Fibroblast of skin of left biceps (primary cell): ENCODE measurements at regions not wholly inside any gene's neighbourhood (a gene's known extent, or its start where the extent isn't known, plus 50 kb on each side); places are given as distances from the start of the nearest gene placed in this dataset.
"Not testable (repeated sequence)": the region's sequence is repeated elsewhere in the genome, so short reads cannot be mapped to it uniquely, and the experiment has no call there.

ENCODE experiments used
- DNase-seq, 2 experiments: peaks; one replicate each; pipeline ENCODE4 v3.0.0-alpha.2; 2013; ENCODE audit warnings: low read depth in 2 of 2

DNA sequence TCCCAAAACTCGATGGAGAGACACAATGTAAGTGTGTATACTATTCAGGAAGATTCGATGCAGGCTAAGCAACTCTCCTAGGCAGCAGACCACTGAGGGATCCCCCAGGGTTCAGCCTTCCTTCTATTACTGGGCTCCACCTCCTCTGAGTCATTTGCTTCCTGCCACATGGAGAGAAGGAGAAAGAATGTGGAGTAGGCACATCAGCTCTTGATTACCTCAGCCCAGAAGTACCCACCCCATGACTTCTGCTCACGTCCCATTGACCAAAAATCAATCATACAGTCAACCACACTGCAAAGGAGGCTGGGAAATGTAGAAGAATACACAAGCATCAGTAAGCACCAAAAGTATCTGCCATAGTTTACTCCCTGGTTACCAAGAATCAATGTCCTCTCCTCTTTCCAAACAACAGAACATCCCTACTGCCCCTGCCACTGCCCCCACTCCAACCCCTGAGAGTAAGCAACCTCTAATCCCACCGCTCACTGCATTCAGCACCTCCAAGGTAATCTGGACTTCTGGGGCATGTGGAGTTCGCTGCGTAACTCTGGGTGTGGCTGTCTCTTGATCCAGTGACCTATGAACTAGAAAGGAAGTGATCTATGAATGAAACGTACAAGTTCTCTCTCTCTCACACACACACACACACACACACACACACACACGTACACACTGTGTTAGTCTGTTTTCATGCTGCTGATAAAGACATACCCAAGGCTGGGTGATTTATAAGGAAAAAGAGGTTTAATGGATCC is 91.2 kb upstream of the C1QTNF7 start:
- peak; percentile 76 to 79 for DNase-seq

DNA sequence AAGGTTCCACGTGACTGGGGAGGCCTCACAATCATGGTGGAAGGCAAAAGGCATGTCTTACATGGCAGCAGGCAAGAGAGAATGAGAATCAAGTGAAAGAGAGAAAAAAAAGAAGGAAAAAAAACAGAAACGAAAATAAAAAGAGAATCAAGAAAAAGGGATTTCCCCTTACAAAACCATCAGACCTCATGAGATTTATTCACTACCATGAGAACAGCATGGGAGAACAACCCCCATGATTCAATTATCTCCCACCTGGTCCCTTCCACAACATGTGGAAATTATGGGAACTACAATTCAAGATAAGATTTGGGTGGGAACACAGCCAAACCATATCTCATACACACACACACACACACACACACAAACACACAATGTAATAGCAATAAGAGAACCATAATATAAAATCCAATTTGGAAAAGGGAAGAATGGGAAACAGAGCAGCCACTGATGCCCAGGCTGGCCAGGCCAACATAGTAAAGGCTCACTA is 90.6 kb upstream of the C1QTNF7 start:
- DNase-seq, result not testable (repeated sequence)

- DNase-seq, result no peak
These were observed 88.1 kb upstream of the C1QTNF7 start for GRCh38 chr4:15339737-15340136.

GRCh38 chr4:15340332-15340731 is 87.5 kb upstream of the C1QTNF7 start:
- DNase-seq, result no peak

GRCh38 chr4:15340902-15341732 is 86.7 kb upstream of the C1QTNF7 start:
- no peak for DNase-seq

DNA sequence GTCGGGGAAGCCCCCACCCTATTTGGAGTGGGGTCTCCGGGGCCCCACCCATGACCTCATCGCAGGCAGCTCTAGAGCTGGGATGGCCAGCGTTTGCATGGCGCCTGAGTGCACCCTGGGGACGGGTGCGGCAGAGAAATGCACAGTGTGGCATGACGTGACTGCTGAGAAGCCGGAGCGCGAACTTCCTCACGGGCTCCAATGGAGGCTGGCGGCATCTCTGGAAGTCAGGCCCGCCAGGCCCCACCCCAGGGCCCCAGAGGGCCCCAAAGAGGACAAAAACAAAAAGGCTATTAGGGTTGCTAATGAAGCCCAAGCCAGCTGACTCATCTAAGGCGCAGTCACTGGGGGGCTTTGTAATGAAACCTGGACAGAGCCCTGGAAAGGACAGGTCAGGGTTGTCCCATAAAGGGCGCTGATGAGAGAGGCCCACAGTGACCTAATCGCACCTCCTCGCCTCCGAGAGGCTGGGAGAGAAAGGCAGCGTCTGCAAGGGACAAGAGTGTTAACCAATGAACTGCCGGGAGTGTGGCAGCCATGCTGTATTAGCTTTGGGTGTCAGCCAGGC is 86.0 kb upstream of the C1QTNF7 start:
- no peak for DNase-seq

GRCh38 chr4:15343000-15343399 is 84.8 kb upstream of the C1QTNF7 start:
- DNase-seq, result no peak

- no peak for DNase-seq
These were observed 84.3 kb upstream of the C1QTNF7 start for GRCh38 chr4:15343581-15343980.

GRCh38 chr4:15344041-15344440 is 83.8 kb upstream of the C1QTNF7 start:
- peak; percentile 66 to 67 for DNase-seq

- DNase-seq, result no peak
These were observed 82.7 kb upstream of the C1QTNF7 start for GRCh38 chr4:15345134-15345533.

- no peak for DNase-seq
These were observed 79.6 kb upstream of the C1QTNF7 start for GRCh38 chr4:15348236-15348635.

DNA sequence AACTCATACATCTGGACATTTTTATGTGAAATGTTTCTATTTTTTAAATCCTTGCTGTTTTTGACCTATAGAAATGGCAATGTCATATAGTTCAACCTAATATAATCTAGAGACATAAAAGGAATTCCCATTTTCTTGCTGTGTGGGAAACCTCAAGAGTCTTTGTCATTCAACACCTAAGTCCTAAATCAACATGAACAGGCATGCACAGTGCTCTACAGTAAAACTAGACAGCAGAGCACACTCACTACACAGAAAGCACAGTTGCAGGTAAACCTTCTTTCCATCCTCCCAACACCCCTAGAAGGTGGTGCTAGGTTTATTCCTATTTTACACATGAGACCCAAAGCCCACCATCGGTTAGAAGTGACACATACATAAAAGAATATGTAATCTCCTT is 79.1 kb upstream of the C1QTNF7 start:
- DNase-seq, result no peak

- no peak for DNase-seq
These were observed 78.3 kb upstream of the C1QTNF7 start for GRCh38 chr4:15349531-15349935.

DNA sequence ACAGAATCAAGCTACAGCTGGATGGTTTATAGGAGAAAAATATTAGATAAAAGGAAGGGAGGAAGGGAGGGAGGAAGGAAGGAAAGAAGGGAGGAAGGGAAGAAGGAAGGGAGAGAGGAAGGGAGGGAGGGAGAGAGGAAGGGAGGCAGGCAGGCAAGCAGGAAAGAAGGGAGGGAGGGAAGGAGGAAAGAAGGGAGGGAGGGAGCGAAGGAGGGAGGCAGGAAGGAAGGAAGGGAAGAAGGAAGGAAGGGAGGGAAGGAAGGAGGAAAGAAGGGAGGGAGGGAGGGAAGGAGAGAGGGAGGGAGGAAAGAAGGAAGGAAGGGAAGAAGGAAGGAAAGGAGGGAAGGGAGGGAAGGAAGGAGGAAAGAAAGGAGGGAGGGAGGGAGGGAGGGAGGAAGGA is 77.9 kb upstream of the C1QTNF7 start:
- DNase-seq, result no peak

- DNase-seq, result no peak
These were observed 75.3 kb upstream of the C1QTNF7 start for GRCh38 chr4:15352524-15352923.

- DNase-seq, result no peak
These were observed 74.6 kb upstream of the C1QTNF7 start for GRCh38 chr4:15353207-15353606.

GRCh38 chr4:15354371-15355297 is 73.2 kb upstream of the C1QTNF7 start:
- no peak for DNase-seq

GRCh38 chr4:15361529-15361928 is 66.3 kb upstream of the C1QTNF7 start:
- peak in 1 of 2 experiments; percentile 41 for DNase-seq

DNA sequence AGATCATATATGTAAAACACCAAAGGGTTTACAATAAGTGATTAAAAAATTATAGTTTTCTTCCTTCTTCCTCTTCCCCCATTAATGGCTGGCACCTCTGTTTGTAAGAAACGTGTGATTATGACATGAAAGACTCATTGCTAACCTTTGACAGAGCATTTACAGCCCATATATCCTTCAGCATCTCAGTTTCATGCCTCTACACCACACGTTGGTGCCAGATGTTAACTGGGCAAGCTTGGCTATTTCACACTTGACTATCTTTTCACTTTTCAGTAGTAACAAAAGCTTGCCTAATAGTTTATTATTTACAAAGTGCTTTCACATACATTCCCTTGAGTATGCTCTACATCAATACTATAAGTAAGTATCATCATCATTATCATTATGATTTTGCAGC is 65.3 kb upstream of the C1QTNF7 start:
- no peak for DNase-seq

DNA sequence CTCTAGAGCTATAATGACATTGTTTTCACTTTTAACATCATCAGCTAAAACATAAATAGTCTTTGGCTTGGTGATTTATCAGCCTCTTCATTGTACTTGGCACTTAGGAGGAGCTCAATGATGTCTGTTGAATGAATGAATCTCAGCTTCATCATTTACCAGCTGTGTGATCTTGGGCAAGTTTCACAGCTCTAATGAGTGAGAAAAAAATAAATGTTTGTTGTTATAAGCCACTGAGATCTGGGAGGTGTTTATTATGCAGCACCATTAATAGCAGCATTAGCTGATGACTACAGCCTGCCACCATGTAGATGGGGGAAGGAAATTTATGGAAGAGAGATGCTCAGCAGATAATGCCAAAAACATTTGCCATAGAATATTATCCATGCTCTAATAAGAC is 63.6 kb upstream of the C1QTNF7 start:
- DNase-seq, result no peak

DNA sequence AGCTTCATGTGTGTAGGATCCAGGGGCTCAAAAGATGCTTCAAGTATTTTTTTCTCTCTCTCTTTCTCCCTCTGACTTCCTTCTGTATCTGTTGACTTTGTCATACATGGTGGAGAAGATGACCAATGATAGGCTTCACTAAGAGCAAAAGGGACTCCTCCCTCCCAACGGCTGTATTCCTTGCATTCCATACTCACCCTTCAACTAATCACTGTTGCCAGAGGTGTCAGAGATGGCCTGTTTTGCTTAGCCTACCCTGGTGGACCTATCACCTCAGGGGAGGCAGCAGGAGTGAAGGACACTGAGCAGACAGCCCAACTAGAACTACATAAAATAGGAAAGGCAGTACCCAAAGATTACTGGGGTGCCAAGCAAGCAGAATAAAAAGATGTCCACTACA is 62.2 kb upstream of the C1QTNF7 start:
- DNase-seq, result no peak

- no peak for DNase-seq
These were observed 61.1 kb upstream of the C1QTNF7 start for GRCh38 chr4:15366721-15367120.
